Parathyroid adenoma (tissue), 2 donors: ENCODE measurements at regions not wholly inside any gene's neighbourhood (a gene's known extent, or its start where the extent isn't known, plus 50 kb on each side); places are given as distances from the start of the nearest gene placed in this dataset.
"Not testable (repeated sequence)": the region's sequence is repeated elsewhere in the genome, so short reads cannot be mapped to it uniquely, and the experiment has no call there.

Experiments used
- H2AFZ ChIP-seq: fragments of 300-600 bp; sonication (generic); one replicate; pipeline ENCODE4 v1.7.0; 2017; ENCODE audit warnings: antibody characterized with exemption, mild to moderate bottlenecking
- H3K27ac ChIP-seq: fragments of 300-600 bp; sonication (generic); one replicate; pipeline ENCODE4 v1.7.0; 2017
- H3K27me3 ChIP-seq: fragments of 300-600 bp; sonication (generic); one replicate; pipeline ENCODE4 v1.7.0; 2017; ENCODE audit warnings: low read length; ENCODE audit not compliant: control insufficient read depth, insufficient read depth
- H3K36me3 ChIP-seq: fragments of 300-600 bp; sonication (generic); one replicate; pipeline ENCODE4 v1.7.0; 2017; ENCODE audit warnings: low read length; ENCODE audit not compliant: control insufficient read depth, insufficient read depth
- H3K4me1 ChIP-seq: fragments of 300-600 bp; sonication (generic); one replicate; pipeline ENCODE4 v1.7.0; 2017; ENCODE audit warnings: control low read depth
- H3K4me2 ChIP-seq: fragments of 300-600 bp; sonication (generic); one replicate; pipeline ENCODE4 v1.7.0; 2017; ENCODE audit warnings: low read length
- H3K4me3 ChIP-seq: fragments of 300-600 bp; sonication (generic); one replicate; pipeline ENCODE4 v1.7.0; 2017; ENCODE audit warnings: low read depth, low read length
- H3K79me2 ChIP-seq: fragments of 300-600 bp; sonication (generic); one replicate; pipeline ENCODE4 v1.7.0; 2017; ENCODE audit warnings: control low read depth
- H3K9ac ChIP-seq: fragments of 300-600 bp; sonication (generic); one replicate; pipeline ENCODE4 v1.7.0; 2017; ENCODE audit warnings: mild to moderate bottlenecking
- H3K9me3 ChIP-seq: fragments of 300-600 bp; sonication (generic); one replicate; pipeline ENCODE4 v1.7.0; 2017; ENCODE audit warnings: low read length; ENCODE audit not compliant: control insufficient read depth
- CTCF ChIP-seq: fragments of 300-600 bp; sonication (generic); IDR thresholded peaks from one replicate; pipeline ENCODE4 v1.7.0; 2017; ENCODE audit warnings: antibody characterized with exemption, mild to moderate bottlenecking
- donor health status: primary hyperparathyroidism.

- no peaks in the 10 kb centered on the region for H3K79me2 ChIP-seq
- no peak overlapping the region for H3K4me2 ChIP-seq
- no peak overlapping the region for H2AFZ ChIP-seq
- H3K27me3 ChIP-seq, result no peaks in the 10 kb centered on the region
- no peak overlapping the region for H3K9ac ChIP-seq
- no peak overlapping the region for H3K27ac ChIP-seq
- no peaks in the 10 kb centered on the region for H3K4me1 ChIP-seq
- no peak for TF ChIP-seq CTCF
- H3K36me3 ChIP-seq, result no peaks in the 10 kb centered on the region
- H3K4me3 ChIP-seq, result no peak overlapping the region
- H3K9me3 ChIP-seq, result no peaks in the 10 kb centered on the region
Observed at GRCh38 chr2:132034646-132035045, 127.1 kb downstream of the ANKRD30BL start.

- H3K9me3 ChIP-seq, result no peaks in the 10 kb centered on the region
- H3K27me3 ChIP-seq, result no peaks in the 10 kb centered on the region
- no peak overlapping the region for H2AFZ ChIP-seq
- no peak for TF ChIP-seq CTCF
- no peaks in the 10 kb centered on the region for H3K4me1 ChIP-seq
- no peak overlapping the region for H3K27ac ChIP-seq
- no peak overlapping the region for H3K4me3 ChIP-seq
- no peak overlapping the region for H3K9ac ChIP-seq
- no peaks in the 10 kb centered on the region for H3K36me3 ChIP-seq
- no peak overlapping the region for H3K4me2 ChIP-seq
- H3K79me2 ChIP-seq, result no peaks in the 10 kb centered on the region
Observed at GRCh38 chr2:132033949-132034348, 127.8 kb downstream of the ANKRD30BL start.

GRCh38 chr2:132033365-132033764, 128.4 kb downstream of the ANKRD30BL start:
- TF ChIP-seq CTCF, result no peak
- Histone ChIP-seq H3K79me2 (no peaks in the 10 kb centered on the region), H3K4me3 (no peak overlapping the region), H3K36me3 (no peaks in the 10 kb centered on the region), H3K4me1 (no peaks in the 10 kb centered on the region), H3K4me2 (no peak overlapping the region), H3K9me3 (no peaks in the 10 kb centered on the region), H3K9ac (no peak overlapping the region), H2AFZ (no peak overlapping the region), H3K27me3 (no peaks in the 10 kb centered on the region), H3K27ac (no peak overlapping the region)

- H3K79me2 ChIP-seq, H3K36me3 ChIP-seq, H2AFZ ChIP-seq, H3K27me3 ChIP-seq, H3K27ac ChIP-seq, H3K4me3 ChIP-seq, H3K9ac ChIP-seq, H3K4me1 ChIP-seq, H3K4me2 ChIP-seq, H3K9me3 ChIP-seq: not testable (repeated sequence)
Observed at GRCh38 chr2:132012046-132012445, 149.7 kb downstream of the ANKRD30BL start.

GRCh38 chr2:132009874-132010521, 151.8 kb downstream of the ANKRD30BL start:
- Histone ChIP-seq H3K9ac (no peak overlapping the region), H3K4me1 (no peaks in the 10 kb centered on the region), H3K4me2 (peak overlapping the region; percentile 58), H3K4me3 (peak overlapping the region; percentile 22), H2AFZ (peak overlapping the region; percentile 50), H3K36me3 (no peaks in the 10 kb centered on the region), H3K9me3 (no peaks in the 10 kb centered on the region), H3K27me3 (no peaks in the 10 kb centered on the region), H3K27ac (no peak overlapping the region), H3K79me2 (no peaks in the 10 kb centered on the region)
- no peak for TF ChIP-seq CTCF
